EL (cell line): ENCODE measurements at regions not wholly inside any gene's neighbourhood (a gene's known extent, or its start where the extent isn't known, plus 50 kb on each side); places are given as distances from the start of the nearest gene placed in this dataset.

ENCODE experiments used
- DNase-seq: peaks from one replicate; pipeline ENCODE4 v3.0.0-alpha.2; 2016

- DNase-seq = no peak
Observed at GRCh38 chr10:44083719-44084400, 301.0 kb downstream of the CXCL12 start.

- DNase-seq = peak; percentile 66
Observed at GRCh38 chr10:44071479-44071878, 313.4 kb downstream of the CXCL12 start.

GRCh38 chr10:44070282-44070681, 314.6 kb downstream of the CXCL12 start:
- no peak for DNase-seq

GRCh38 chr10:44069573-44069972, 315.3 kb downstream of the CXCL12 start:
- no peak for DNase-seq

GRCh38 chr10:44068716-44069482, 316.0 kb downstream of the CXCL12 start:
- no peak for DNase-seq

- DNase-seq = no peak
Observed at GRCh38 chr10:44067432-44067831, 317.5 kb downstream of the CXCL12 start.

- no peak for DNase-seq
Observed at GRCh38 chr10:44066527-44067255, 318.2 kb downstream of the CXCL12 start.

GRCh38 chr10:44065788-44066526, 318.9 kb downstream of the CXCL12 start:
- DNase-seq = no peak

GRCh38 chr10:44064987-44065787, 319.7 kb downstream of the CXCL12 start:
- no peak for DNase-seq

GRCh38 chr10:44064317-44064716, 320.6 kb downstream of the CXCL12 start:
- no peak for DNase-seq

GRCh38 chr10:44063686-44064085, 321.2 kb downstream of the CXCL12 start:
- no peak for DNase-seq

- no peak for DNase-seq
Observed at GRCh38 chr10:44060719-44061118, 324.2 kb downstream of the CXCL12 start.

- no peak for DNase-seq
Observed at GRCh38 chr10:44060221-44060620, 324.7 kb downstream of the CXCL12 start.

GRCh38 chr10:44058259-44058658, 326.6 kb downstream of the CXCL12 start:
- DNase-seq = no peak

GRCh38 chr10:44056967-44057805, 327.7 kb downstream of the CXCL12 start:
- no peak for DNase-seq

GRCh38 chr10:44056206-44056605, 328.7 kb downstream of the CXCL12 start:
- DNase-seq = no peak

- DNase-seq = no peak
Observed at GRCh38 chr10:44054046-44054445, 330.9 kb downstream of the CXCL12 start.

GRCh38 chr10:44053391-44053790, 331.5 kb downstream of the CXCL12 start:
- DNase-seq = peak; percentile 17

GRCh38 chr10:44051584-44052385, 333.1 kb downstream of the CXCL12 start:
- DNase-seq = peak; percentile 75

GRCh38 chr10:44051091-44051490, 333.8 kb downstream of the CXCL12 start:
- no peak for DNase-seq
